NCI-H748 (cell line): ENCODE measurements at regions not wholly inside any gene's neighbourhood (a gene's known extent, or its start where the extent isn't known, plus 50 kb on each side); places are given as distances from the start of the nearest gene placed in this dataset.

Experiments used
- DNase-seq: peaks from one replicate; lab custom pipeline; 2025; ENCODE audit not compliant: unreplicated experiment; lab: John Stamatoyannopoulos, UW

DNA sequence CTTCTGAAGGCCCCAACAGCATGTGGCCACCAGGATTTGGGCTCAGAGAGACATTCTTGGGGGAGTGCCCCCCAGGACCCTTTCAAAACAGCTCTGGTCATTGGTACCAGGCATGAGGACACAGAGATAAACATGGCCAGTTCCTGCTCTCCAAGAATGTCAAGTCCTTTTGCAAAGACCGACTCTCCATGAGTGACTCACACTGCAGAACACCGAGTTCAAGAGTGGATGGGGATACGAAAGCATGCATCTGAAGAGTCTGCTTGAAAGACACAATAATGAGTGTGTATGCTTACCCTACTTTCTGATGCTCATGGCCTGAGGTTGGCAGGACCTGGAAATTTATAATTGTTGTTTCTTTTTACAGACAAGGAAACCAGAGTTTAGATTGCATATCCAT is 450.6 kb downstream of the TSN start:
- no peak for DNase-seq

DNA sequence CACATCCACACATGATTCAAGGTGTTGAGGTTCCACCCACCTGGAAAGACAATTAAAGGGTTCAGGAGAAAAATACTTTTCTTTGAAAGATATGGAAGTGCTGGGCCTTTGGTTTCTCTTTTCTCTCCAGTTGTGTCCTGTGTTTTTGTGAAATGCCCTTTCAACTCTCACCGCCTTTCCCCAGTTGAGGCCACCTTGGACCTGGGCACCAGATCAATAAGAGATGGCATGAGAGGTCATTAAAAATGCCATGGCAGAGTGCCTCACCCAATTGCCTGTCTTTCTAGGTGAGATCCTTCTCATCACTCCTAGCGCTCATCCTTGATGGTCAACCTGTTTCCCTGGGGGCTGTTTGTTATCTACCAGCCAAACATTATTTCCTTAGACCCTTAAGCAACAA is 453.9 kb downstream of the TSN start:
- no peak for DNase-seq

DNA sequence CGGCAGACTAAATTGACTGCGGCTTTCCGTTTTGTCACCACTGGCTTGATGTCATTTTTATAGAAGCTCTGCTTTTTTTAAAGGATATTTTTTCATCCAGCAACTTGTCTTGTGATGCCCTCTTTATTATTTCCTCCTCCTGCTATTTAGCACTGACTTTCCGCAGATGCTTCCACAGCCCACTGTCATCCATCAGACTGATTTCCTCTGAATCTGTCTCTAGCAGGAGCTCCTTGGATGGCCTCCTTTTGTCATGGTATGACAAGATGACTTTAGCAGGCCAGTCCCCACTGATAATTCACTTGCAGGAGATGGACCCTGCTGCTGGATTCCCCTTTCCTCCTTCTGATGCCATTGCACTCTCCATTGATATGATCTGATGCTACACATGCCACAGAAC is 454.6 kb downstream of the TSN start:
- DNase-seq, result no peak

- no peak for DNase-seq
Measured at GRCh38 chr2:122210898-122211856, 455.7 kb downstream of the TSN start.

DNA sequence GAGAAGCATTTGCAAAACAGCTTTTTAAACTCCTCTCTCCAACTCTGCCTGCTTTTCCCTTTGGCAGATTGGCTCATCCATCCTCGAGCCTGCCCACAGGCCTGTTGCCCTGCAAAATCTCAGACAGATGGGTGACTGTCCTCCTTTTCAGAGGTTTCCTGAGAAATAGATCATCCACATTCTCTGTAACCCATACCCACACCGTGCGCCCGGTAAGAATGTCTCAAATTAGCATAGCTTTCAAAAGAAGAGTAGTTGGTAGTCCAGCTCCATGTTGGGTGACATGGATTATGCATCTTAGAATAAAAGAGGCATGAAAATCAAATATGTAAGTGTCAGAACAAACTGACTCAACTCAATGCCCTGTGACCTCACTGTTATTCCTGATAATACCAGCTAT is 457.9 kb downstream of the TSN start:
- no peak for DNase-seq

- no peak for DNase-seq
Measured at GRCh38 chr2:122216071-122216470, 460.6 kb downstream of the TSN start.

DNA sequence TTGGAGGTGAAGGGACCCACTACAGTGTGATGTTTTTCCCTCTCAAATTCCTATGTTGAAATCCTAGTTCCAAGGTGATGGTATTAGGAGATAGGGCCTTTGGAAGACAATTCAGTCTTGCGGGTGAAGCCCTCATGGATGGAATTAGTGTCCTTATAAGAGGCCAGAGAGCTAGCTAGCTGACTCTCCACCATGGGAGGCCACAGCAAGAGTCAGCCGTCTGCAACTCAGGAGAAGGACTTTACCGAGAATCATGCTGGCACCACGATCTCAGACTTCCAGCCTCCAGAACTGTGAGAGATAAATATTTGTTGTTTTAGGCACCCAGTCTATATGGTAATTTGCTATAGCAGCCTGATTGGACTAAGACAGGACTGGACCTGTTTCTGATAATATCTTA is 461.4 kb downstream of the TSN start:
- no peak for DNase-seq

DNA sequence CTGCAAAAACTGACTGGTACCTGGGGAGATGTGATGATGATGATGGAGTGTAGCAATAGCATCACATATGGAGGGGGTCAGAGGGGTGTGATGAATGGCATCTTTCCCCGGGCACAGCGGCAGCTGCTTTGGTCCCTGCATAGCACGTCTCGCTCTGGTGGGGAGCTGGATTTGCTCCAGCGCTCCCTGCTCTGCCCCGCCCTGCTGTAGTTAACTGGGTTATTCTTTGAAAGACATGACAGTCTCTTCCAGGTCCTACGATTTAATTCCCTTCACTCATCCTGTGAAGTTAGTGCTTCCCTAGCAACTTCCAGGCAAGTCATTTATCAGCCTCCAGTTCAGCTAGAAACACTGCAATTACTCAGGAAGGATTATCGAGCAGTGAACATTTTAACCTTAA is 463.1 kb downstream of the TSN start:
- no peak for DNase-seq

DNA sequence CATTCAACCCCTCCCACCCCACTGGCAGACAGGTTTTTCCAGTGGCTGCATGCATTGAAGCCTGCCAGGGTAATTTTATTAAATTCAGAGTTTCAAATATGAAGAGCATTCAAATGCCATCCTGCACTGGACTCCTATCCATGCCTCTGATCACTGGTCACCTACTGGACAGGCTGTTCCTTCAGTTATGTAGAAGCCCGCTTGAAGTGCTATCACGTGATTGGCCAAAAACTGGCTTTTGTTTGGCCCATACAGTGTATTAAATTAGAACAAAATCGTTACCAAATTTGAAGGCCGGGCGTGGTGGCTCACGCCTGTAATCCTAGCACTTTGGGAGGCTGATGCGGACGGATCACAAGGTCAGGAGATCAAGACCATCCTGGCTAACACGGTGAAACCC is 464.1 kb downstream of the TSN start:
- no peak for DNase-seq

- no peak for DNase-seq
Measured at GRCh38 chr2:122221665-122222064, 466.2 kb downstream of the TSN start.

DNA sequence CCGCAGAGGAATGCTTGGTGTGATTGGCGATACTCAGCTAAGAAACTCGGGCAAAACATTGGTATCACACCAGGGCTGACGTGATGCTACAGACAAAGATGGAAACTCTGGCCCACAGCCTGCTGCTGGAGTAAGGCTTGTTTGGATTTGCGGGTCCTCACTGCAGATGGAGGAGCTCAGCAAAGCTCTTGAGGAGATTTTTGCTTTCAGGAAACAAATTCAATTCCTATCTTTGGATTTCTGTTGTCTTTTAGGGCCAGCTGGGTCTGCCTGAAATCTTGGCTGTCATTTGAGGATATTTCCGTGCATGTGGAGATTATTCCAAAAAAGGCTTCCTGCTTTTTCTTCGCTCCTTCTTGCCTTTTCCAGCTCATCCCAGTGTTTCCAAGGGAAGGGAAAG is 475.8 kb downstream of the TSN start:
- no peak for DNase-seq

DNA sequence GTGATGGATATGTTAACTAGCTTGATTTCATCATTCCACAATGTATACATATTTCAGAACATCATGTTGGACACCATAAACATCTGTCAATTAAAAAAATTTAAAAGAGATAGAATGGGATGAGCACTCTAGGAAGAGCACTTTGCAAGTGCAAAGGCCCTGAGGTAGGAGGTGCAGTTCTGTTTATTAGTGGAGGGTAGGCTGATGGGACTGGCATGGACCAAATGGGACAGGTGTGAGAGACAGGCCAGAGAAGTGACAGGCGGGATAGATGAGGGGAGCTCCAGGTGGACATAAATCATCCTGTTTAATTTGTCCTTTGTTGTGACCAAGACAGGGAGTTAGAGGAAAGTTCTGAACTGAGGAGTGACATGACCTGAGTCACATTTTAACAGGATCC is 477.9 kb downstream of the TSN start:
- DNase-seq, result no peak

GRCh38 chr2:122236152-122236874 is 480.9 kb downstream of the TSN start:
- no peak for DNase-seq

GRCh38 chr2:122236925-122237324 is 481.5 kb downstream of the TSN start:
- no peak for DNase-seq

GRCh38 chr2:122237450-122237849 is 482.0 kb downstream of the TSN start:
- DNase-seq, result no peak

DNA sequence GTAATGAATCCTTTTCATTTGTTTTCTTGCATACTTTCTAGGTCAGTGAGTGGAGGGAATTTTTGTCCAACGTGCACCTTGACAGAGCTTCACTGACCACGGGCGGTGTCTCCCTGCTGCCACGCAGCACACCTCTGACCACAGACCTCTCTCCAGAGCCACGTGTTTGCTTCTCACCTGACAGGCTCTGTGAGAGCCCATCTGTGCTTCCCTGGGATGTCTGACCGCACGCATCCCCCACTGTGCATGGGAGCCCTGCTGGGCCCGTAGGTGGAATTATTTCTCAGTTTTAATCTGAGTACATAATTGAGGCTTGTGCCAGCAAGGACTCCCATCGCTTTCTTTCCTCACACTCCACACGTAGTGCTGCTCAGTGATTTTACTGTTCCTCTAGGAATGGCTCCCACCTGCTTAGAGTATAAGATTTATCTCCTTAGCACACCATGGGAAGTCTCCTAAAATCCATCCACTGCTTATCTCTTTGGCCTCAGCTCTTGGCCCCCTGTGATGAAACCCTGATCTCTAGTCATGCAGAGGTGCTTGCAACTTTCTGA is 482.6 kb downstream of the TSN start:
- no peak for DNase-seq

DNA sequence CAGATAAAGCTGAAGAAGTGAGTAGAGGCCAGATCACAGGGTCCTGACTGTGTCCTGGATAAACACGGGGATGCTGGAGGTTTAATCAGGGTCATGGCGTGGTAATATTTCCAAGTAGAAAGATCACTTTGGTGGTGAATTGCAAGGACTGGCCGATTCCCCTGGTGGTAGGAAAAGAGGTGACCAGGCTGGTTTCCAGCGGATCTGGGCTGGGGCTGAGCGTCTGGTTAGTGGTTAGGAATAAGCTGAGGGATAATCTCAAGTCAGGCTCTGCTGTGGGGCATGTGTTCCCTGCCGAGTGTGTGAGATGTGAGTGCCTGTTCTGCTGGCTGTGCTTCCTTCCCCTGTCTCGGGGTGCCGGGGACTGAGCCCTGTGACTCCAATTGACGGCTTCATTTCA is 484.0 kb downstream of the TSN start:
- no peak for DNase-seq

- DNase-seq, result peak; percentile 2
Measured at GRCh38 chr2:122244598-122245229, 489.3 kb downstream of the TSN start.

GRCh38 chr2:122249673-122250072 is 494.2 kb downstream of the TSN start:
- DNase-seq, result peak; percentile 11

- no peak for DNase-seq
Measured at GRCh38 chr2:122251158-122251557, 495.7 kb downstream of the TSN start.

DNA sequence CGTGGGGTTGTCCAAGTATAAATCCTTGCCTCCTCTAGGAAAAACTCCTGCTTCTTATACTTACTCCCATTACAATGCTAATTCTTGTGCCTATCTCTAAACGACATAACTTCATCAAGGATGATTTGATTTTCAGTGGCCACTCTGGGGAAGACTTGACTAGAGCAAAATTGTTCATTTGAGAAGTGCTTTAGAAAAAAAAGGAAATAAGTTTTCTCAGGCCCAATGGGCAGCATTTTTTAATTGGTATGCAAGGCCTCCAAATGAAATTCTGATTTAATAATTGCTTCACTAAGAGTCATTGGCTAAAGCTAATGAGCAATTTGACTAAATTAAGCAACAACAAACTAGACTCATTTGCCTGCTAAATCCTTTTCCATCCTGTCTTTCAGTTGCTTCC is 496.1 kb downstream of the TSN start:
- no peak for DNase-seq

GRCh38 chr2:122255924-122256323 is 500.5 kb downstream of the TSN start:
- DNase-seq, result no peak
